H1 (cell line): ENCODE measurements at regions not wholly inside any gene's neighbourhood (a gene's known extent, or its start where the extent isn't known, plus 50 kb on each side); places are given as distances from the start of the nearest gene placed in this dataset.
"Not testable (repeated sequence)": the region's sequence is repeated elsewhere in the genome, so short reads cannot be mapped to it uniquely, and the experiment has no call there.

Experiments
- CTCF ChIA-PET: fragments of 300-600 bp; sonication (Branson Sonifier 250); formaldehyde crosslinking; loops from one replicate; lab custom pipeline; 2021; ENCODE audit not compliant: partially characterized antibody; lab: Charles Lee
- POLR2A ChIA-PET: fragments of 300-600 bp; sonication (Branson Sonifier 250); formaldehyde crosslinking; loops from one replicate; lab custom pipeline; 2021; ENCODE audit warnings: inconsistent platforms; ENCODE audit not compliant: partially characterized antibody; lab: Charles Lee
- DNase-seq, 2 experiments: peaks; one replicate each; pipeline versions ENCODE4 v3.0.0 to v3.0.0-alpha.2; 2010 to 2022; ENCODE audit warnings: low spot score in 2 of 2, low read depth in 1 of 2, mixed read lengths in 1 of 2
- FAIRE-seq: peaks from 2 replicates; lab custom pipeline; 2011; peaks lifted over from hg19 to GRCh38; lab: Jason Lieb, UNC
- H2AFZ ChIP-seq: 2 replicates; pipeline ENCODE4 v1.8.1; 2012; ENCODE audit warnings: low read length, inconsistent platforms
- H2AK5ac ChIP-seq: 2 replicates; pipeline ENCODE4 v1.6.1; 2013; ENCODE audit warnings: low read depth, low read length
- H2BK120ac ChIP-seq: replicated peaks from 2 replicates; pipeline ENCODE3; 2013; ENCODE audit warnings: low read depth, low read length, inconsistent platforms
- H2BK12ac ChIP-seq: 2 replicates; pipeline ENCODE4 v1.6.1; 2013; ENCODE audit warnings: low read depth, low read length
- H2BK15ac ChIP-seq: 2 replicates; pipeline ENCODE4 v1.6.1; 2013; ENCODE audit warnings: low read length
- H2BK20ac ChIP-seq: 2 replicates; pipeline ENCODE4 v1.6.1; 2013; ENCODE audit warnings: low read length
- H2BK5ac ChIP-seq: 2 replicates; pipeline ENCODE4 v1.6.1; 2013; ENCODE audit warnings: low read depth, low read length
- H3K14ac ChIP-seq: 2 replicates; pipeline ENCODE4 v1.6.1; 2013; ENCODE audit warnings: inconsistent platforms; ENCODE audit not compliant: insufficient read length
- H3K18ac ChIP-seq: 2 replicates; pipeline ENCODE4 v1.6.1; 2013; ENCODE audit warnings: low read length; ENCODE audit errors: extremely low read depth
- H3K23ac ChIP-seq: 2 replicates; pipeline ENCODE4 v1.6.1; 2013; ENCODE audit warnings: inconsistent platforms; ENCODE audit not compliant: insufficient read length
- H3K23me2 ChIP-seq: 2 replicates; pipeline ENCODE4 v1.6.1; 2013; ENCODE audit warnings: low read depth, low read length
- H3K27ac ChIP-seq: 2 replicates; pipeline ENCODE4 v1.6.1; 2011; ENCODE audit warnings: low read depth, low read length, inconsistent platforms
- H3K27me3 ChIP-seq, 4 experiments: replicated peaks in 1 of 4; 1 replicate in 1 of 4; 2 replicates in 3 of 4; pipeline versions ENCODE4 v1.6.1 to v1.8.1; 2011 to 2013; ENCODE audit warnings: low read length in 3 of 4, mild to moderate bottlenecking in 3 of 4, inconsistent platforms in 2 of 4, mixed read lengths in 2 of 4, moderate library complexity in 1 of 4; ENCODE audit not compliant: control insufficient read depth in 3 of 4, insufficient read depth in 3 of 4; ENCODE audit errors: extremely low read depth in 1 of 4
- H3K36me3 ChIP-seq, 4 experiments: 2 replicates each; pipeline versions ENCODE4 v1.6.1 to v1.8.1; 2011 to 2013; ENCODE audit warnings: mild to moderate bottlenecking in 4 of 4, low read length in 3 of 4, moderate library complexity in 2 of 4, control low read depth in 1 of 4, inconsistent platforms in 1 of 4; ENCODE audit not compliant: insufficient read depth in 4 of 4, control insufficient read depth in 2 of 4
- H3K4ac ChIP-seq: replicated peaks from 2 replicates; pipeline ENCODE3; 2013; ENCODE audit warnings: low read length, low read depth, mixed read lengths, inconsistent platforms; ENCODE audit not compliant: insufficient read length
- H3K4me1 ChIP-seq, 4 experiments: replicated peaks in 1 of 4; 1 replicate in 1 of 4; 2 replicates in 3 of 4; pipeline versions ENCODE4 v1.6.1 to v1.8.1; 2011 to 2013; ENCODE audit warnings: low read length in 3 of 4, inconsistent platforms in 2 of 4, mixed read lengths in 1 of 4; ENCODE audit not compliant: insufficient read depth in 4 of 4, control insufficient read depth in 3 of 4
- H3K4me2 ChIP-seq, 2 experiments: 2 replicates each; pipeline versions ENCODE4 v1.6.1 to v1.8.1; 2011 to 2013; ENCODE audit warnings: low read depth in 2 of 2, low read length in 2 of 2, control low read depth in 1 of 2, inconsistent platforms in 1 of 2, mild to moderate bottlenecking in 1 of 2; ENCODE audit not compliant: insufficient read depth in 1 of 2
- H3K4me3 ChIP-seq, 4 experiments: fragments of 200-600, 300-600 bp in 1 of 4; sonication (generic), shearing (Covaris generic), sonication (Bioruptor Twin) in 1 of 4; 2 replicates each; pipeline versions ENCODE4 v1.5.1 to v1.8.1; 2011 to 2016; ENCODE audit warnings: low read length in 4 of 4, low read depth in 3 of 4, control low read depth in 2 of 4, inconsistent platforms in 2 of 4, mild to moderate bottlenecking in 2 of 4, mixed read lengths in 1 of 4, moderate library complexity in 1 of 4; ENCODE audit not compliant: insufficient read depth in 2 of 4; ENCODE audit errors: extremely low read depth in 1 of 4
- H3K56ac ChIP-seq: replicated peaks from 2 replicates; pipeline ENCODE3; 2013; ENCODE audit warnings: low read depth, mild to moderate bottlenecking, mixed read lengths, low read length, inconsistent platforms; ENCODE audit not compliant: insufficient read length
- H3K79me1 ChIP-seq: 2 replicates; pipeline ENCODE4 v1.6.1; 2013; ENCODE audit warnings: low read depth, low read length, control low read depth
- H3K79me2 ChIP-seq, 2 experiments: 2 replicates each; pipeline versions ENCODE4 v1.6.1 to v1.8.1; 2012 to 2013; ENCODE audit warnings: low read length in 2 of 2, mild to moderate bottlenecking in 2 of 2, inconsistent platforms in 1 of 2; ENCODE audit not compliant: insufficient read depth in 2 of 2, control insufficient read depth in 1 of 2
- H3K9ac ChIP-seq, 4 experiments: replicated peaks in 1 of 4; 1 replicate in 1 of 4; 2 replicates in 3 of 4; pipeline versions ENCODE4 v1.6.1 to v1.8.1; 2011 to 2013; ENCODE audit warnings: low read depth in 3 of 4, low read length in 3 of 4, control low read depth in 2 of 4, mild to moderate bottlenecking in 2 of 4, moderate library complexity in 2 of 4, inconsistent platforms in 1 of 4; ENCODE audit errors: extremely low read depth in 1 of 4
- H3K9me3 ChIP-seq, 2 experiments: 2 replicates each; pipeline versions ENCODE4 v1.6.1 to v1.8.1; 2012 to 2013; ENCODE audit warnings: mild to moderate bottlenecking in 2 of 2, moderate library complexity in 2 of 2, control low read depth in 1 of 2, inconsistent platforms in 1 of 2, low read depth in 1 of 2, low read length in 1 of 2, mixed read lengths in 1 of 2; ENCODE audit not compliant: insufficient read depth in 2 of 2
- H4K20me1 ChIP-seq, 2 experiments: replicated peaks in 1 of 2; 2 replicates each; pipeline versions ENCODE3 to v1.8.1; 2011 to 2013; ENCODE audit warnings: inconsistent platforms in 2 of 2, low read length in 2 of 2, mild to moderate bottlenecking in 1 of 2; ENCODE audit not compliant: insufficient read depth in 2 of 2, control insufficient read depth in 1 of 2
- H4K5ac ChIP-seq: 2 replicates; pipeline ENCODE4 v1.6.1; 2013; ENCODE audit warnings: low read length, low read depth, mixed read lengths, inconsistent platforms; ENCODE audit not compliant: insufficient read length
- H4K8ac ChIP-seq: 2 replicates; pipeline ENCODE4 v1.8.0; 2013; ENCODE audit warnings: mild to moderate bottlenecking, moderate library complexity, low read length, inconsistent platforms; ENCODE audit not compliant: insufficient read depth; ENCODE audit errors: extremely low read depth
- H4K91ac ChIP-seq: replicated peaks from 2 replicates; pipeline ENCODE3; 2013; ENCODE audit warnings: low read length, mixed read lengths, inconsistent platforms; ENCODE audit not compliant: insufficient read length
- WGBS, 2 experiments: shearing (Covaris generic) in 1 of 2; methylation state at CpG; one replicate each; pipeline versions ENCODE4 v1.1.6 to v1.1.7; 2013 to 2015; ENCODE audit warnings: low lambda C conversion rate in 2 of 2, mixed read lengths in 2 of 2, inconsistent platforms in 1 of 2, low coverage in 1 of 2, missing lambda C conversion rate in 1 of 2; ENCODE audit not compliant: insufficient replicate concordance in 2 of 2, insufficient coverage in 1 of 2, insufficient read length in 1 of 2; ENCODE audit errors: extremely low coverage in 1 of 2, missing lambda C conversion rate in 1 of 2; 5-methylcytosine and 5-hydroxymethylcytosine counted together

DNA sequence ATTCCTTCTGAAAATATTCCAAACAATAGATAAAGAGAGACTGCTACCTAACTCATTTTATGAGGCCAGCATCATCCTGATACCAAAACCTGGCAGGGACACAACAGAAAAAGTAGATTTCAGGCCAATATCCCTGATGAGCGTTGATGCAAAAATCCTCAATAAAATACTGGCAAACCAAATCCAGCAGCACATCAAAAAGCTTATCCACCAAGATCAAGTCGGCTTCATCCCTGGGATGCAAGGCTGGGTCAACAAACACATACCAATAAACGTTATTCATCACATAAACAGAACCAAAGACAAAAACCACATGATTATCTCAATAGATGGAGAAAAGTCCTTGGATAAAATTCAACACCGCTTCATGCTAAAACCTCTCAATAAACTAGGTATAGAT lies 170.6 kb downstream of the KIT start:
- H3K9ac ChIP-seq, H3K79me1 ChIP-seq, H4K8ac ChIP-seq, H4K91ac ChIP-seq, H3K27ac ChIP-seq, H4K20me1 ChIP-seq, H3K4me3 ChIP-seq, H2BK20ac ChIP-seq, H3K79me2 ChIP-seq, POLR2A ChIA-PET, H2BK5ac ChIP-seq, H2AK5ac ChIP-seq, H3K4me2 ChIP-seq, DNase-seq, H3K4me1 ChIP-seq, H4K5ac ChIP-seq, H3K9me3 ChIP-seq, H2BK120ac ChIP-seq, CTCF ChIA-PET, H3K23me2 ChIP-seq, H2AFZ ChIP-seq, H3K23ac ChIP-seq, H2BK12ac ChIP-seq, H3K27me3 ChIP-seq, FAIRE-seq, H3K4ac ChIP-seq, H3K36me3 ChIP-seq, H3K14ac ChIP-seq, H3K56ac ChIP-seq, H2BK15ac ChIP-seq, H3K18ac ChIP-seq: not testable (repeated sequence)
- WGBS, 2 experiments, result 87% methylated on average over 4 of the region's 4 CpGs; no CpG with 5 or more reads in 1 of the 2 experiments
